HL-60 (cell line): ENCODE measurements at regions not wholly inside any gene's neighbourhood (a gene's known extent, or its start where the extent isn't known, plus 50 kb on each side); places are given as distances from the start of the nearest gene placed in this dataset.

Experiments used
- POLR2AphosphoS5 ChIP-seq: IDR thresholded peaks from 2 replicates; pipeline ENCODE4 v1.6.1; 2012; ENCODE audit warnings: low read depth
- SPI1 ChIP-seq: IDR thresholded peaks from 2 replicates; pipeline ENCODE4 v1.6.1; 2012; ENCODE audit warnings: low read depth, mild to moderate bottlenecking, borderline replicate concordance
- TF ChIP-seq, protein P1 (sequence below): IDR thresholded peaks from one replicate; pipeline ENCODE4 v1.5.1; 2011; ENCODE audit warnings: low read length, control low read depth, inconsistent platforms; ENCODE audit not compliant: insufficient read depth
- TF ChIP-seq, protein P2 (sequence below): IDR thresholded peaks from 2 replicates; pipeline ENCODE4 v1.6.1; 2012; ENCODE audit warnings: low read depth; ENCODE audit not compliant: insufficient replicate concordance

DNA sequence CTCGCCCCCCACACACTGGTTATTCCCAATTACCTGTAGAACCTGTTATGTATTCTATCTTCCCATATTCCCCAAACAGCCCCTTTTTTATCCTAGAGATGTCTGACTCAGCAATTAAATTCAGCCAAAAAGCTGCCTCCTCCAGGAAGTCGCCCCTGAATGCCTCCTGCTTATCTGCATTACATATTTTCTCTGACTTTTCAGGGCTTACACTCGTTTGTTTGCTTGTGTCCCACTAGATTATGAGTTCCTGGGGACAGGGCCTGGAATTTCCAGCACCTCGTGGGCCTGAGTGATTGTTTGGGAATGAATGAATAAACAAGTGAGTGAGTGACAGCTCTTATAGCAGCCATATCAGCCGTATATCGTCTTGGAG lies 99.3 kb upstream of the RFLNA start:
- TF ChIP-seq POLR2AphosphoS5 (no peak), SPI1 (no peak)
- TF ChIP-seq, protein P1, sequence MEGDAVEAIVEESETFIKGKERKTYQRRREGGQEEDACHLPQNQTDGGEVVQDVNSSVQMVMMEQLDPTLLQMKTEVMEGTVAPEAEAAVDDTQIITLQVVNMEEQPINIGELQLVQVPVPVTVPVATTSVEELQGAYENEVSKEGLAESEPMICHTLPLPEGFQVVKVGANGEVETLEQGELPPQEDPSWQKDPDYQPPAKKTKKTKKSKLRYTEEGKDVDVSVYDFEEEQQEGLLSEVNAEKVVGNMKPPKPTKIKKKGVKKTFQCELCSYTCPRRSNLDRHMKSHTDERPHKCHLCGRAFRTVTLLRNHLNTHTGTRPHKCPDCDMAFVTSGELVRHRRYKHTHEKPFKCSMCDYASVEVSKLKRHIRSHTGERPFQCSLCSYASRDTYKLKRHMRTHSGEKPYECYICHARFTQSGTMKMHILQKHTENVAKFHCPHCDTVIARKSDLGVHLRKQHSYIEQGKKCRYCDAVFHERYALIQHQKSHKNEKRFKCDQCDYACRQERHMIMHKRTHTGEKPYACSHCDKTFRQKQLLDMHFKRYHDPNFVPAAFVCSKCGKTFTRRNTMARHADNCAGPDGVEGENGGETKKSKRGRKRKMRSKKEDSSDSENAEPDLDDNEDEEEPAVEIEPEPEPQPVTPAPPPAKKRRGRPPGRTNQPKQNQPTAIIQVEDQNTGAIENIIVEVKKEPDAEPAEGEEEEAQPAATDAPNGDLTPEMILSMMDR = no peak
- TF ChIP-seq, protein P2, sequence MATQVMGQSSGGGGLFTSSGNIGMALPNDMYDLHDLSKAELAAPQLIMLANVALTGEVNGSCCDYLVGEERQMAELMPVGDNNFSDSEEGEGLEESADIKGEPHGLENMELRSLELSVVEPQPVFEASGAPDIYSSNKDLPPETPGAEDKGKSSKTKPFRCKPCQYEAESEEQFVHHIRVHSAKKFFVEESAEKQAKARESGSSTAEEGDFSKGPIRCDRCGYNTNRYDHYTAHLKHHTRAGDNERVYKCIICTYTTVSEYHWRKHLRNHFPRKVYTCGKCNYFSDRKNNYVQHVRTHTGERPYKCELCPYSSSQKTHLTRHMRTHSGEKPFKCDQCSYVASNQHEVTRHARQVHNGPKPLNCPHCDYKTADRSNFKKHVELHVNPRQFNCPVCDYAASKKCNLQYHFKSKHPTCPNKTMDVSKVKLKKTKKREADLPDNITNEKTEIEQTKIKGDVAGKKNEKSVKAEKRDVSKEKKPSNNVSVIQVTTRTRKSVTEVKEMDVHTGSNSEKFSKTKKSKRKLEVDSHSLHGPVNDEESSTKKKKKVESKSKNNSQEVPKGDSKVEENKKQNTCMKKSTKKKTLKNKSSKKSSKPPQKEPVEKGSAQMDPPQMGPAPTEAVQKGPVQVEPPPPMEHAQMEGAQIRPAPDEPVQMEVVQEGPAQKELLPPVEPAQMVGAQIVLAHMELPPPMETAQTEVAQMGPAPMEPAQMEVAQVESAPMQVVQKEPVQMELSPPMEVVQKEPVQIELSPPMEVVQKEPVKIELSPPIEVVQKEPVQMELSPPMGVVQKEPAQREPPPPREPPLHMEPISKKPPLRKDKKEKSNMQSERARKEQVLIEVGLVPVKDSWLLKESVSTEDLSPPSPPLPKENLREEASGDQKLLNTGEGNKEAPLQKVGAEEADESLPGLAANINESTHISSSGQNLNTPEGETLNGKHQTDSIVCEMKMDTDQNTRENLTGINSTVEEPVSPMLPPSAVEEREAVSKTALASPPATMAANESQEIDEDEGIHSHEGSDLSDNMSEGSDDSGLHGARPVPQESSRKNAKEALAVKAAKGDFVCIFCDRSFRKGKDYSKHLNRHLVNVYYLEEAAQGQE = no peak
